HEK293 (cell line): ENCODE measurements at regions not wholly inside any gene's neighbourhood (a gene's known extent, or its start where the extent isn't known, plus 50 kb on each side); places are given as distances from the start of the nearest gene placed in this dataset.

ENCODE experiments used
- CTCF ChIA-PET: fragments of 350-600 bp; formaldehyde crosslinking; extraction: SDS; loops from one replicate; lab custom pipeline; 2021; ENCODE audit warnings: antibody characterized with exemption; lab: Yijun Ruan, JAX
- POLR2A ChIA-PET: fragments of 300-600 bp; formaldehyde crosslinking; extraction: SDS; loops from one replicate; lab custom pipeline; 2020; ENCODE audit warnings: antibody characterized with exemption, inconsistent platforms; lab: Yijun Ruan, JAX
- H3K27ac ChIP-seq: fragments of 200-500 bp; sonication (Bioruptor generic); 2 replicates; pipeline ENCODE4 v1.5.1; 2014; ENCODE audit warnings: low read depth, low read length, control low read depth, inconsistent platforms; ENCODE audit errors: extremely low read depth
- H3K36me3 ChIP-seq, 2 experiments: fragments of 200-500 bp in 1 of 2; sonication (Bioruptor generic) in 1 of 2; 1 replicate in 1 of 2; 2 replicates in 1 of 2; pipeline ENCODE4 v1.5.1; 2014 to 2017; ENCODE audit warnings: inconsistent platforms in 2 of 2, low read length in 2 of 2; ENCODE audit not compliant: control insufficient read depth in 2 of 2, insufficient read depth in 1 of 2
- H3K4me1 ChIP-seq: fragments of 200-500 bp; sonication (Bioruptor generic); 2 replicates; pipeline ENCODE4 v1.5.1; 2014; ENCODE audit warnings: mild to moderate bottlenecking, low read length, inconsistent platforms; ENCODE audit not compliant: control insufficient read depth, insufficient read depth
- H3K4me3 ChIP-seq: 2 replicates; pipeline ENCODE4 v1.5.1; 2011; ENCODE audit warnings: low read depth, mild to moderate bottlenecking, control low read depth, low read length, moderate library complexity
- H3K9me3 ChIP-seq: fragments of 200-500 bp; sonication (Bioruptor generic); 2 replicates; pipeline ENCODE4 v1.5.1; 2014; ENCODE audit warnings: low read depth, low read length, inconsistent platforms; ENCODE audit not compliant: control insufficient read depth, insufficient read depth
- HIC1 ChIP-seq: fragments of 450-650 bp; formaldehyde crosslinking; IDR thresholded peaks from 2 replicates; pipeline ENCODE4 v1.5.1; 2016; ENCODE audit warnings: missing biosample characterization, missing genetic modification characterization
- KLF8 ChIP-seq: fragments of 450-650 bp; formaldehyde crosslinking; IDR thresholded peaks from 2 replicates; pipeline ENCODE4 v1.5.1; 2016; ENCODE audit warnings: missing biosample characterization, missing genetic modification characterization
- PRDM1 ChIP-seq: fragments of 450-650 bp; formaldehyde crosslinking; IDR thresholded peaks from 2 replicates; pipeline ENCODE4; 2016; ENCODE audit warnings: missing biosample characterization, missing genetic modification characterization
- TCF7L2 ChIP-seq: IDR thresholded peaks from 2 replicates; pipeline ENCODE4 v1.6.1; 2011; ENCODE audit warnings: low read depth, mild to moderate bottlenecking, inconsistent platforms, low read length, moderate library complexity, borderline replicate concordance
- ZNF132 ChIP-seq: fragments of 450-650 bp; formaldehyde crosslinking; IDR thresholded peaks from 2 replicates; pipeline ENCODE4 v1.5.1; 2017; ENCODE audit warnings: missing biosample characterization, missing genetic modification characterization, borderline replicate concordance
- ZNF16 ChIP-seq: fragments of 450-650 bp; formaldehyde crosslinking; IDR thresholded peaks from 2 replicates; pipeline ENCODE4 v1.5.1; 2016; ENCODE audit warnings: low read depth, missing biosample characterization, missing genetic modification characterization
- ZNF202 ChIP-seq: fragments of 450-650 bp; formaldehyde crosslinking; IDR thresholded peaks from 2 replicates; pipeline ENCODE4 v1.5.1; 2016; ENCODE audit warnings: missing biosample characterization, missing genetic modification characterization, borderline replicate concordance
- ZNF221 ChIP-seq: fragments of 450-650 bp; formaldehyde crosslinking; IDR thresholded peaks from 2 replicates; pipeline ENCODE4 v1.5.1; 2017; ENCODE audit warnings: missing biosample characterization, missing genetic modification characterization, borderline replicate concordance
- ZNF311 ChIP-seq: fragments of 450-650 bp; formaldehyde crosslinking; IDR thresholded peaks from 2 replicates; pipeline ENCODE4 v1.5.1; 2017; ENCODE audit warnings: missing biosample characterization, missing genetic modification characterization, borderline replicate concordance
- ZNF366 ChIP-seq: fragments of 450-650 bp; formaldehyde crosslinking; conservative IDR thresholded peaks from 2 replicates; pipeline ENCODE4 v1.5.1; 2016; ENCODE audit warnings: missing biosample characterization, missing genetic modification characterization
- ZNF529 ChIP-seq: fragments of 450-650 bp; formaldehyde crosslinking; IDR thresholded peaks from 2 replicates; pipeline ENCODE4 v1.5.1; 2017; ENCODE audit warnings: missing genetic modification characterization, missing biosample characterization; ENCODE audit not compliant: insufficient replicate concordance
- ZNF585B ChIP-seq: fragments of 450-650 bp; formaldehyde crosslinking; IDR thresholded peaks from 2 replicates; pipeline ENCODE4 v1.5.1; 2016; ENCODE audit warnings: missing biosample characterization, missing genetic modification characterization
- ZNF660 ChIP-seq: fragments of 450-650 bp; IDR thresholded peaks from 2 replicates; pipeline ENCODE4 v1.5.1; 2018; ENCODE audit warnings: missing biosample characterization, mild to moderate bottlenecking, missing genetic modification characterization
- ZNF843 ChIP-seq: fragments of 450-650 bp; formaldehyde crosslinking; IDR thresholded peaks from 2 replicates; pipeline ENCODE4 v1.5.1; 2016; ENCODE audit warnings: missing biosample characterization, missing genetic modification characterization
- ZSCAN23 ChIP-seq: fragments of 450-650 bp; formaldehyde crosslinking; IDR thresholded peaks from 2 replicates; pipeline ENCODE4 v1.5.1; 2016; ENCODE audit warnings: missing biosample characterization, missing genetic modification characterization
- ZXDB ChIP-seq: fragments of 450-650 bp; formaldehyde crosslinking; IDR thresholded peaks from 2 replicates; pipeline ENCODE4 v1.5.1; 2016; ENCODE audit warnings: missing biosample characterization, missing genetic modification characterization
- TF ChIP-seq, protein P1 (sequence below): fragments of 450-650 bp; formaldehyde crosslinking; IDR thresholded peaks from 2 replicates; pipeline ENCODE4 v1.5.1; 2016; ENCODE audit warnings: missing biosample characterization, missing genetic modification characterization

- TF ChIP-seq ZNF843 (tag by site-specific recombination) (no peak), ZNF16 (tag by site-specific recombination) (no peak), ZNF202 (tag by site-specific recombination) (no peak), KLF8 (tag by site-specific recombination) (no peak), ZNF132 (tag by site-specific recombination) (no peak), ZNF311 (no peak), HIC1 (tag by site-specific recombination) (no peak), ZSCAN23 (tag by site-specific recombination) (no peak), ZNF221 (tag by site-specific recombination) (no peak), TCF7L2 (no peak), ZXDB (tag by site-specific recombination) (no peak)
- TF ChIP-seq, protein P1, sequence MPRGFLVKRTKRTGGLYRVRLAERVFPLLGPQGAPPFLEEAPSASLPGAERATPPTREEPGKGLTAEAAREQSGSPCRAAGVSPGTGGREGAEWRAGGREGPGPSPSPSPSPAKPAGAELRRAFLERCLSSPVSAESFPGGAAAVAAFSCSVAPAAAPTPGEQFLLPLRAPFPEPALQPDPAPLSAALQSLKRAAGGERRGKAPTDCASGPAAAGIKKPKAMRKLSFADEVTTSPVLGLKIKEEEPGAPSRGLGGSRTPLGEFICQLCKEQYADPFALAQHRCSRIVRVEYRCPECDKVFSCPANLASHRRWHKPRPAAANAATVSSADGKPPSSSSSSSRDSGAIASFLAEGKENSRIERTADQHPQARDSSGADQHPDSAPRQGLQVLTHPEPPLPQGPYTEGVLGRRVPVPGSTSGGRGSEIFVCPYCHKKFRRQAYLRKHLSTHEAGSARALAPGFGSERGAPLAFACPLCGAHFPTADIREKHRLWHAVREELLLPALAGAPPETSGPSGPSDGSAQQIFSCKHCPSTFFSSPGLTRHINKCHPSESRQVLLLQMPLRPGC = no peak
- Histone ChIP-seq H3K4me1 (no peaks in the 10 kb centered on the region), H3K36me3 (no peaks in the 10 kb centered on the region), H3K27ac (no peak overlapping the region), H3K4me3 (no peak overlapping the region), H3K9me3 (no peaks in the 10 kb centered on the region)
- ChIA-PET CTCF (interaction anchor here (0.7 to 0.9 kb wide), 2 partner anchors 1093 to 1789 kb away, joined by 3 to 6 read pairs; no protein-coding TSS in a partner anchor), POLR2A (interaction anchor here (0.6 kb wide), 1 partner anchor 159 kb away, joined by 4 read pairs; no protein-coding TSS in a partner anchor)
Observed at GRCh38 chr12:115756271-115756670, 521.2 kb downstream of the MED13L start.

DNA sequence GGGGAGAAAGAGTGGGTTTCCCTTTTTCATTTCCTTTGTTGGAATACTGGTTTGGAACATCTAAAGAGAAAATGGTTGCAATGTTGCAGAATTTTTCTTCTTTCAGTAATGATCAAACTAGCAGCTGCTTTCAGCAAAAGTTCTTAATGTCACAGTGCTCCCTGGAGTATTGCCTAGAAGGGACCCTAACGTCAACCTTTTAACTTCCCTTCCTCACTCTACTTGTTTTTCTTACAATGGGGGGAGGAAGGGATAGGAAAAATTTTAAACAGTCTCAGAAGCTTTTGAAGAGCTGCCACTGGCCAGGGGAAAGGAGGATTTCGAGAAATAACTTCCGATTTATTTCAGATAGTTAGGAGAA, 521.8 kb downstream of the MED13L start:
- CTCF ChIA-PET = interaction anchor here (0.7 to 1.5 kb wide), 5 partner anchors 8 to 1788 kb away, joined by 3 to 6 read pairs (median 3); no protein-coding TSS in a partner anchor
- H3K9me3 ChIP-seq = no peaks in the 10 kb centered on the region
- no peaks in the 10 kb centered on the region for H3K36me3 ChIP-seq
- H3K4me3 ChIP-seq = no peak overlapping the region
- no peak overlapping the region for H3K27ac ChIP-seq
- POLR2A ChIA-PET = interaction anchor here (0.6 kb wide), 1 partner anchor 159 kb away, joined by 4 read pairs; no protein-coding TSS in a partner anchor
- TF ChIP-seq ZNF529 (tag by site-specific recombination) (no peak), PRDM1 (tag by site-specific recombination) (0 out of 2 replicates have a peak, but pooled peaks have one; percentile 18), ZNF585B (no peak)
- TF ChIP-seq, all 188 proteins: peak for 1
- no peaks in the 10 kb centered on the region for H3K4me1 ChIP-seq

DNA sequence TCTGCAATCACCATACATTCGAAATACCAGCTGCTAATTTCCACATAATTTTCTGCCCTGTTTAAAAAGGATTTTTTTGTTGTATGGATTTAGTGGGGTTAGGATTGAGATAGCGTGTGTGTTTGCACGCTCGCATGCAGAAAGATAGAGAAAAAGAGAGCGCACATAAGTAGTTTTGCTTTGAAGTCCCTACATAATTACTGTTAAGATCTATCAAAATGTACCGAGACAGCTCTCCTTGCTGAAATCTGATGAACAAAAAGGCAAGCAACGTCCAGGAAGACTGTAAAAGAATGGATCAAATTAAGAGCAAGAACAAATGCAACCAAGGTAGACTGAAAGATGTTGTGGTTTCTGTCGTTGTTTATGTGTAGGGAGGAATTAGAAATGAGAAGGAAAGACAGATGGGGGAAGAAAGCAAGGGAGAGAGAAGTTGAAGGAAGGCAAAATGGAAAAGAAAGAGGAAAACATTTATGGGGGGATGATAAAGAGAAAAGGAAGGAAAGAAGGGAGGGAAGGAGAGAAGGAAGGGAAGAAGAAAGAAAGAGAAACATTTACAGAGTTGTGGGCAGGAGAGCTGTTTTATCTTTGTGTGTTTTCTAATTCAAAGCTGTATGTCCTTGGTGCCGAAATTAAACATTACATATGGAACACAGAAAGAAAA, 522.3 kb downstream of the MED13L start:
- Histone ChIP-seq H3K27ac (no peak overlapping the region), H3K36me3 (no peaks in the 10 kb centered on the region), H3K4me1 (no peaks in the 10 kb centered on the region), H3K9me3 (no peaks in the 10 kb centered on the region), H3K4me3 (no peak overlapping the region)
- CTCF ChIA-PET = interaction anchor here (0.6 to 1.5 kb wide), 9 partner anchors 8 to 1130 kb away, joined by 3 to 5 read pairs (median 4); no protein-coding TSS in a partner anchor
- POLR2A ChIA-PET = no interaction called here
- TF ChIP-seq ZNF366 (tag by site-specific recombination) = peak; percentile 65
- TF ChIP-seq ZNF660 (tag by site-specific recombination) = no peak
